A549 (cell line): ENCODE measurements at regions not wholly inside any gene's neighbourhood (a gene's known extent, or its start where the extent isn't known, plus 50 kb on each side); places are given as distances from the start of the nearest gene placed in this dataset.

Source experiments
- ATAC-seq, 2 experiments: fragments of 200-7000 bp in 1 of 2; fragments of >200 bp in 1 of 2; cut with Nextera tagmentation in 1 of 2; cut with Tn5 transposase in 1 of 2; 3 replicates each; pipeline versions ENCODE4 v1.8.0 to v1.9.1; 2018 to 2020; ENCODE audit warnings: mild to moderate bottlenecking in 1 of 2, moderate library complexity in 1 of 2
- CTCF ChIA-PET: fragments of 300-600 bp; sonication (Branson Sonifier 250); formaldehyde crosslinking; extraction: SDS; loops from one replicate; lab custom pipeline; 2021; ENCODE audit warnings: antibody characterized with exemption, inconsistent platforms; lab: Yijun Ruan, JAX
- POLR2A ChIA-PET: fragments of 350-600 bp; formaldehyde crosslinking; extraction: SDS; loops from one replicate; lab custom pipeline; 2021; ENCODE audit warnings: antibody characterized with exemption, inconsistent platforms; lab: Yijun Ruan, JAX
- DNase-seq, 2 experiments: peaks; one replicate each; pipeline versions ENCODE4 v3.0.0 to v3.0.0-alpha.2; 2011 to 2016; ENCODE audit warnings: low read depth in 1 of 2, low spot score in 1 of 2
- FAIRE-seq: peaks from 2 replicates; lab custom pipeline; 2011; peaks lifted over from hg19 to GRCh38; lab: Jason Lieb, UNC
- H3K27ac ChIP-seq, 2 experiments: fragments of >200 bp; sonication (Bioruptor Twin); formaldehyde crosslinking; 3 replicates each; pipeline ENCODE4 v1.5.1; 2016 to 2017
- H3K4me1 ChIP-seq: fragments of >200 bp; sonication (Bioruptor Twin); formaldehyde crosslinking; 3 replicates; pipeline ENCODE4 v1.6.1; 2016
- H3K4me2 ChIP-seq: fragments of >200 bp; sonication (Bioruptor Twin); formaldehyde crosslinking; 3 replicates; pipeline ENCODE4 v1.6.1; 2016
- H3K4me3 ChIP-seq: fragments of >200 bp; sonication (Bioruptor Twin); formaldehyde crosslinking; 3 replicates; pipeline ENCODE4 v1.5.1; 2016
- H3K9me3 ChIP-seq: fragments of >200 bp; sonication (Bioruptor Twin); formaldehyde crosslinking; 3 replicates; pipeline ENCODE4 v1.6.1; 2016
- BHLHE40 ChIP-seq: IDR thresholded peaks from 2 replicates; pipeline ENCODE4 v1.6.1; 2012; ENCODE audit warnings: low read depth, low read length, inconsistent platforms
- CBX8 ChIP-seq: fragments of 200-600 bp; sonication (generic); IDR thresholded peaks from 2 replicates; pipeline ENCODE4 v1.6.1; 2016
- CEBPB ChIP-seq, 2 experiments: fragments of >200 bp in 1 of 2; sonication (Bioruptor Twin) in 1 of 2; formaldehyde crosslinking in 1 of 2; IDR thresholded peaks; 2 replicates each; pipeline ENCODE4 v1.6.1; 2012 to 2016
- E2F6 ChIP-seq: IDR thresholded peaks from 2 replicates; pipeline ENCODE4 v1.6.1; 2012; ENCODE audit warnings: low read depth, borderline replicate concordance
- EHF ChIP-seq: fragments of 250-450 bp; sonication (Bioruptor Pico); IDR thresholded peaks from 2 replicates; pipeline ENCODE4 v1.5.0; 2020; ENCODE audit warnings: mild to moderate bottlenecking
- ELK1 ChIP-seq: fragments of 150-350 bp; IDR thresholded peaks from 2 replicates; pipeline ENCODE4 v1.6.1; 2014; ENCODE audit warnings: low read depth, mild to moderate bottlenecking, low read length
- FOSL2 ChIP-seq, 2 experiments: fragments of 450-650 bp in 1 of 2; fragments of >200 bp in 1 of 2; sonication (Bioruptor Twin) in 1 of 2; formaldehyde crosslinking; IDR thresholded peaks; 2 replicates each; pipeline versions ENCODE4 v1.5.0 to v1.6.1; 2016 to 2020; ENCODE audit warnings: mild to moderate bottlenecking in 1 of 2, moderate library complexity in 1 of 2
- FOXS1 ChIP-seq: fragments of 250-450 bp; sonication (Bioruptor Pico); IDR thresholded peaks from 2 replicates; pipeline ENCODE4 v1.5.0; 2020; ENCODE audit warnings: mild to moderate bottlenecking, moderate library complexity
- HEYL ChIP-seq: fragments of 250-450 bp; sonication (Bioruptor Pico); IDR thresholded peaks from 2 replicates; pipeline ENCODE4 v1.8.0; 2021; ENCODE audit warnings: mild to moderate bottlenecking, moderate library complexity
- HMGXB4 ChIP-seq: fragments of 250-450 bp; sonication (Bioruptor Pico); IDR thresholded peaks from 2 replicates; pipeline ENCODE4 v1.5.0; 2021; ENCODE audit warnings: mild to moderate bottlenecking, moderate library complexity, borderline replicate concordance
- HOXB13 ChIP-seq: fragments of 250-450 bp; sonication (Bioruptor Pico); IDR thresholded peaks from 2 replicates; pipeline ENCODE4 v1.5.0; 2020; ENCODE audit warnings: low read depth, mild to moderate bottlenecking, moderate library complexity
- HOXB5 ChIP-seq: fragments of 250-450 bp; sonication (Bioruptor Pico); IDR thresholded peaks from 2 replicates; pipeline ENCODE4 v1.5.0; 2020; ENCODE audit warnings: mild to moderate bottlenecking, moderate library complexity
- MYC ChIP-seq: IDR thresholded peaks from 2 replicates; pipeline ENCODE4 v1.6.1; 2012; ENCODE audit warnings: mild to moderate bottlenecking, inconsistent platforms, low read length, improper control_type of control experiment, borderline replicate concordance
- NFE2L2 ChIP-seq: fragments of 150-350 bp; conservative IDR thresholded peaks from 2 replicates; pipeline ENCODE4 v1.6.1; 2014; ENCODE audit warnings: low read length
- NPAS2 ChIP-seq: fragments of 250-450 bp; sonication (Bioruptor Pico); IDR thresholded peaks from 2 replicates; pipeline ENCODE4 v1.8.0; 2022; ENCODE audit warnings: mild to moderate bottlenecking, moderate library complexity, borderline replicate concordance
- NR3C1 ChIP-seq: fragments of >200 bp; sonication (Bioruptor Twin); formaldehyde crosslinking; IDR thresholded peaks from 3 replicates; pipeline ENCODE4 v1.6.1; 2017
- REST ChIP-seq: fragments of 200-600 bp; sonication (generic); IDR thresholded peaks from 2 replicates; pipeline ENCODE4 v1.6.1; 2016; ENCODE audit warnings: antibody characterized with exemption, mild to moderate bottlenecking, moderate library complexity
- RFX5 ChIP-seq: fragments of 450-650 bp; IDR thresholded peaks from 2 replicates; pipeline ENCODE4 v1.7.1; 2014; ENCODE audit warnings: antibody characterized with exemption, mild to moderate bottlenecking, moderate library complexity
- SMC3 ChIP-seq: fragments of >200 bp; sonication (Bioruptor Twin); formaldehyde crosslinking; IDR thresholded peaks from 3 replicates; pipeline ENCODE4 v1.6.1; 2018; ENCODE audit warnings: inconsistent platforms
- TFCP2L1 ChIP-seq: fragments of 250-450 bp; sonication (Bioruptor Pico); IDR thresholded peaks from 2 replicates; pipeline ENCODE4 v1.5.0; 2021; ENCODE audit warnings: mild to moderate bottlenecking
- USF2 ChIP-seq: fragments of 450-650 bp; IDR thresholded peaks from 2 replicates; pipeline ENCODE4 v1.6.1; 2014; ENCODE audit warnings: antibody characterized with exemption
- ZSCAN20 ChIP-seq: fragments of 250-450 bp; sonication (Bioruptor Pico); IDR thresholded peaks from 2 replicates; pipeline ENCODE4 v1.8.0; 2022; ENCODE audit warnings: mild to moderate bottlenecking, moderate library complexity
- WGBS: methylation state at CpG from one replicate; pipeline ENCODE4 v1.1.6; 2017; ENCODE audit errors: missing lambda C conversion rate; 5-methylcytosine and 5-hydroxymethylcytosine counted together

GRCh38 chr20:53742685-53743081, 149.0 kb upstream of the ZNF217 start:
- Histone ChIP-seq H3K4me3 (no peak overlapping the region), H3K9me3 (no peaks in the 10 kb centered on the region), H3K27ac (peak overlapping the region in 1 of 2 experiments; percentile 30; a peak in 1 of 6 replicates), H3K4me2 (no peak overlapping the region), H3K4me1 (peaks cover 37% of the 10 kb centered on the region)
- no peak for DNase-seq
- POLR2A ChIA-PET = no interaction called here
- no peak for ATAC-seq
- CTCF ChIA-PET = interaction anchor here (1.1 to 1.9 kb wide), 3 partner anchors 82 to 197 kb away, joined by 3 to 9 read pairs (median 3); no protein-coding TSS in a partner anchor
- no peak for FAIRE-seq
- WGBS = 89% methylated on average over 3 of the region's 3 CpGs
- TF ChIP-seq NFE2L2 (no peak), RFX5 (no peak), ZSCAN20 (no peak), NR3C1 (no peak), BHLHE40 (no peak), NPAS2 (no peak), TFCP2L1 (CRISPR knock-in tag) (no peak), E2F6 (no peak), HOXB5 (CRISPR knock-in tag) (no peak), CBX8 (no peak), FOXS1 (no peak), CEBPB (IDR thresholded peaks at IDR 0.05) (no peak)

GRCh38 chr20:53741726-53742028, 148.0 kb upstream of the ZNF217 start:
- Histone ChIP-seq H3K4me1 (peaks cover 47% of the 10 kb centered on the region), H3K9me3 (no peaks in the 10 kb centered on the region), H3K4me3 (no peak overlapping the region), H3K27ac (peak overlapping the region; percentile 89 to 90; a peak in 5 of 6 replicates), H3K4me2 (no peak overlapping the region; the same call in 2 of the 3 replicates)
- ChIA-PET CTCF (interaction anchor here (0.6 to 1.9 kb wide), 6 partner anchors 9 to 198 kb away, joined by 3 to 9 read pairs (median 3); no protein-coding TSS in a partner anchor), POLR2A (interaction anchor here (0.7 to 1.0 kb wide), 2 partner anchors 119 to 419 kb away, joined by 3 read pairs; no protein-coding TSS in a partner anchor)
- no peak for FAIRE-seq
- ATAC-seq = no peak
- DNase-seq = no peak
- no peak for TF ChIP-seq SMC3
- no peak for TF ChIP-seq RFX5
- no peak for TF ChIP-seq E2F6
- TF ChIP-seq ELK1 = no peak
- TF ChIP-seq USF2 = no peak
- TF ChIP-seq HOXB5 (CRISPR knock-in tag) = no peak
- WGBS = 90% methylated on average over 3 of the region's 3 CpGs

GRCh38 chr20:53739799-53740785, 146.5 kb upstream of the ZNF217 start:
- 0 out of 3 replicates have a peak overlapping the region, but pooled peaks have one; percentile 4 for H3K4me3 ChIP-seq
- FAIRE-seq (no peak), ATAC-seq (peak in 1 of 2 experiments; percentile 10; a peak in 1 of 6 replicates), DNase-seq (no peak)
- H3K4me2 ChIP-seq = peak overlapping the region; percentile 75
- H3K4me1 ChIP-seq = peaks cover 62% of the 10 kb centered on the region
- WGBS = 48% methylated on average over 16 of the region's 16 CpGs
- CTCF ChIA-PET = interaction anchor here (1.3 to 2.5 kb wide), 5 partner anchors 10 to 175 kb away, joined by 6 to 17 read pairs (median 7); no protein-coding TSS in a partner anchor
- POLR2A ChIA-PET = interaction anchor here (1.7 to 3.4 kb wide), 5 partner anchors 9 to 146 kb away, joined by 8 to 22 read pairs (median 11); partner anchors contain the start of gene ZNF217
- H3K9me3 ChIP-seq = no peaks in the 10 kb centered on the region
- H3K27ac ChIP-seq = peak overlapping the region; percentile 89 to 90
- no peak for TF ChIP-seq EHF (CRISPR knock-in tag)
- no peak for TF ChIP-seq HMGXB4
- TF ChIP-seq MYC = no peak
- TF ChIP-seq REST = no peak
- no peak for TF ChIP-seq HEYL (CRISPR knock-in tag)
- peak; percentile 34; the same call in 1 of the 2 replicates for TF ChIP-seq HOXB13
- TF ChIP-seq FOSL2 (IDR thresholded peaks at IDR 0.05) = no peak
- TF ChIP-seq FOSL2 (CRISPR knock-in tag; IDR thresholded peaks at IDR 0.05) = no peak
